ENCODE measurements at regions not wholly inside any gene's neighbourhood (a gene's known extent, or its start where the extent isn't known, plus 50 kb on each side); places are given as distances from the start of the nearest gene placed in this dataset.

- H4K20me1 ChIP-seq (replicated peaks in 1 of 2; ENCODE audit: control insufficient read depth in 1 of 2, insufficient read depth in 2 of 2, low read length in 2 of 2), result no peaks in the 10 kb centered on the region
These were observed 281.3 kb downstream of the EPM2A start for GRCh38 chr6:145454006-145454405.

More at GRCh38 chr6:145454006-145454405, 281.3 kb downstream of the EPM2A start:
- Histone ChIP-seq H3K18ac (ENCODE audit: extremely low read depth, low read length) (no peak overlapping the region), H2AFZ (ENCODE audit: low read length) (no peak overlapping the region), H3K9ac (replicated peaks in 1 of 4; ENCODE audit: extremely low read depth in 1 of 4, low read depth in 3 of 4, low read length in 3 of 4) (no peak overlapping the region), H3K27ac (ENCODE audit: low read depth, low read length) (no peak overlapping the region), H3K79me1 (ENCODE audit: low read depth, low read length) (no peaks in the 10 kb centered on the region), H3K4me1 (replicated peaks in 1 of 4; ENCODE audit: control insufficient read depth in 3 of 4, insufficient read depth in 4 of 4, low read length in 3 of 4) (no peaks in the 10 kb centered on the region), H3K56ac (replicated peaks; ENCODE audit: insufficient read length, low read depth, low read length) (no peak overlapping the region), H2BK120ac (replicated peaks; ENCODE audit: low read depth, low read length) (no peak overlapping the region), H4K5ac (ENCODE audit: insufficient read length, low read depth, low read length) (no peak overlapping the region), H2BK5ac (ENCODE audit: low read depth, low read length) (no peak overlapping the region), H3K27me3 (replicated peaks in 1 of 4; ENCODE audit: control insufficient read depth in 3 of 4, extremely low read depth in 1 of 4, insufficient read depth in 3 of 4, low read length in 3 of 4) (no peaks in the 10 kb centered on the region), H2BK15ac (ENCODE audit: low read length) (no peak overlapping the region), H4K8ac (ENCODE audit: extremely low read depth, insufficient read depth, low read length) (no peak overlapping the region), H3K14ac (ENCODE audit: insufficient read length) (no peak overlapping the region), H3K36me3 (ENCODE audit: control insufficient read depth in 2 of 4, insufficient read depth in 4 of 4, low read length in 3 of 4) (no peaks in the 10 kb centered on the region), H3K4ac (replicated peaks; ENCODE audit: insufficient read length, low read depth, low read length) (no peak overlapping the region), H3K9me3 (ENCODE audit: insufficient read depth in 2 of 2, low read depth in 1 of 2, low read length in 1 of 2) (no peaks in the 10 kb centered on the region), H3K23me2 (ENCODE audit: low read depth, low read length) (no peaks in the 10 kb centered on the region), H3K23ac (ENCODE audit: insufficient read length) (no peak overlapping the region), H2AK5ac (ENCODE audit: low read depth, low read length) (no peak overlapping the region), H3K4me2 (ENCODE audit: insufficient read depth in 1 of 2, low read depth in 2 of 2, low read length in 2 of 2) (no peak overlapping the region), H2BK12ac (ENCODE audit: low read depth, low read length) (no peak overlapping the region), H3K79me2 (ENCODE audit: control insufficient read depth in 1 of 2, insufficient read depth in 2 of 2, low read length in 2 of 2) (no peaks in the 10 kb centered on the region), H4K91ac (replicated peaks; ENCODE audit: insufficient read length, low read length) (no peak overlapping the region), H2BK20ac (ENCODE audit: low read length) (no peak overlapping the region), H3K4me3 (ENCODE audit: extremely low read depth in 1 of 4, insufficient read depth in 2 of 4, low read depth in 3 of 4, low read length in 4 of 4) (no peak overlapping the region)
- ChIA-PET POLR2A (ENCODE audit: partially characterized antibody) (no interaction called here), CTCF (ENCODE audit: partially characterized antibody) (interaction anchor here (0.6 to 2.0 kb wide), 7 partner anchors 8 to 66 kb away, joined by 3 to 9 read pairs (median 4); no protein-coding TSS in a partner anchor)
- TF ChIP-seq CHD2 (IDR thresholded peaks at IDR 0.05; ENCODE audit: low read length) (no peak), KDM4A (IDR thresholded peaks at IDR 0.05; ENCODE audit: low read depth, low read length, severe bottlenecking) (no peak), RXRA (IDR thresholded peaks at IDR 0.05; ENCODE audit: insufficient read depth, low read depth, low read length) (no peak), BACH1 (IDR thresholded peaks at IDR 0.05; ENCODE audit: low read length) (no peak), BCL11A (IDR thresholded peaks at IDR 0.05; ENCODE audit: low read depth in 2 of 2, low read length in 2 of 2) (no peak), YY1 (IDR thresholded peaks at IDR 0.05; ENCODE audit: low read depth, low read length) (no peak), SRF (IDR thresholded peaks at IDR 0.05; ENCODE audit: low read depth, low read length) (no peak), SP2 (IDR thresholded peaks at IDR 0.05; ENCODE audit: low read length) (no peak), MAX (IDR thresholded peaks at IDR 0.05) (no peak), CBX5 (IDR thresholded peaks at IDR 0.05; ENCODE audit: low read depth, low read length) (no peak)
- TF ChIP-seq, protein P1, sequence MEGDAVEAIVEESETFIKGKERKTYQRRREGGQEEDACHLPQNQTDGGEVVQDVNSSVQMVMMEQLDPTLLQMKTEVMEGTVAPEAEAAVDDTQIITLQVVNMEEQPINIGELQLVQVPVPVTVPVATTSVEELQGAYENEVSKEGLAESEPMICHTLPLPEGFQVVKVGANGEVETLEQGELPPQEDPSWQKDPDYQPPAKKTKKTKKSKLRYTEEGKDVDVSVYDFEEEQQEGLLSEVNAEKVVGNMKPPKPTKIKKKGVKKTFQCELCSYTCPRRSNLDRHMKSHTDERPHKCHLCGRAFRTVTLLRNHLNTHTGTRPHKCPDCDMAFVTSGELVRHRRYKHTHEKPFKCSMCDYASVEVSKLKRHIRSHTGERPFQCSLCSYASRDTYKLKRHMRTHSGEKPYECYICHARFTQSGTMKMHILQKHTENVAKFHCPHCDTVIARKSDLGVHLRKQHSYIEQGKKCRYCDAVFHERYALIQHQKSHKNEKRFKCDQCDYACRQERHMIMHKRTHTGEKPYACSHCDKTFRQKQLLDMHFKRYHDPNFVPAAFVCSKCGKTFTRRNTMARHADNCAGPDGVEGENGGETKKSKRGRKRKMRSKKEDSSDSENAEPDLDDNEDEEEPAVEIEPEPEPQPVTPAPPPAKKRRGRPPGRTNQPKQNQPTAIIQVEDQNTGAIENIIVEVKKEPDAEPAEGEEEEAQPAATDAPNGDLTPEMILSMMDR (IDR thresholded peaks at IDR 0.05; ENCODE audit: control extremely low read depth in 1 of 3, insufficient read depth in 1 of 3, low read depth in 1 of 3, low read length in 3 of 3), result no peak
- FAIRE-seq, result no peak
- no peak for DNase-seq (ENCODE audit: low read depth in 1 of 2, low spot score in 2 of 2)
- WGBS, 2 experiments (ENCODE audit: extremely low coverage in 1 of 2, insufficient coverage in 1 of 2, insufficient read length in 1 of 2, insufficient replicate concordance in 2 of 2, low coverage in 1 of 2, low lambda C conversion rate in 2 of 2, missing lambda C conversion rate in 1 of 2), result 94% methylated on average over 2 of the region's 2 CpGs; no CpG with 5 or more reads in 1 of the 2 experiments

Data from H1 (cell line).